GM19023 (cell line): ENCODE measurements at regions not wholly inside any gene's neighbourhood (a gene's known extent, or its start where the extent isn't known, plus 50 kb on each side); places are given as distances from the start of the nearest gene placed in this dataset.

Experiments used
- ATAC-seq: cut with Tn5 transposase; IDR thresholded peaks from one replicate; pipeline ENCODE4 v1.9.1; 2021; ENCODE audit warnings: mild to moderate bottlenecking, moderate library complexity; ENCODE audit not compliant: unreplicated experiment

DNA sequence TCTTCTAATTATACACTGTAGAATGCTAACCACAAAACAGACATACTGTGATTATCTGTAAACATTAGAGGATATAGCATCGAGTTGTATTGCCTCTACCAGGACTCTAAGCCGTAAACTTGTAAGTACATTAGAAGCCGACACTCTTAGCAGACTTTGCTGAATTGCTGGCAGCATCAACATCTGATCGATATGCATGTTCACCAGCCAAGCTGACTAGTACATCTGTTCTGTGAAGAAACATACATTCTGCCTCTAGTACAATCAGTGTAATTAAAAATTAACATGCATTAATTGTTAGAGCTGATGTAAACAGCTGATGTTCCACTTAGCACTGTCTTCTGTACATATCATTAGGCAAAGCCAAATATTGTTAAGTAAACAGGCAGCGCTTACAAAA, 502.2 kb downstream of the NR4A2 start:
- ATAC-seq = no peak

GRCh38 chr2:155825876-155826275, 506.6 kb downstream of the NR4A2 start:
- ATAC-seq = no peak

GRCh38 chr2:155815851-155816250, 516.7 kb downstream of the NR4A2 start:
- peak; percentile 84 for ATAC-seq

GRCh38 chr2:155815275-155815674, 517.2 kb downstream of the NR4A2 start:
- ATAC-seq = no peak

- ATAC-seq = no peak
These were observed 522.1 kb downstream of the NR4A2 start for GRCh38 chr2:155810411-155810810.

- no peak for ATAC-seq
These were observed 529.6 kb downstream of the NR4A2 start for GRCh38 chr2:155802888-155803287.

DNA sequence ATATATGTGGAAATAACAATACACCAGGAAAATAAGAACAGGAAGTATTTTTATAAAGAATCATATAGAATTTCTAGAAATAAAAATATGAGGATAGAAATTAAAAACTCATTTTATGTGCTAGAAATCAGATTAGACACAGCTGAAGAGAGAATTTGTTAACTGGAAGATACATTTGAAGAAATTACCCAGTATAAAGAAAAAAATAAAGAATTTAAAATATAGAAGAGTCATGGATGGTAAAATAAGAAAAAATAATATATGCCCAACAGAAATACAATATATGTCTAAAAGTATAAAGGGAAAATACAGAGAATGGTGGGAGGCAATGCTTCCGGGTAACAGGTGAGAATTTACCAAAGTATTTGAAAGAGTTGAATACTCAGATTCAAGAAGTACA, 539.9 kb downstream of the NR4A2 start:
- no peak for ATAC-seq

- ATAC-seq = no peak
These were observed 562.0 kb downstream of the NR4A2 start for GRCh38 chr2:155770516-155770915.

- no peak for ATAC-seq
These were observed 566.0 kb downstream of the NR4A2 start for GRCh38 chr2:155766342-155767115.

DNA sequence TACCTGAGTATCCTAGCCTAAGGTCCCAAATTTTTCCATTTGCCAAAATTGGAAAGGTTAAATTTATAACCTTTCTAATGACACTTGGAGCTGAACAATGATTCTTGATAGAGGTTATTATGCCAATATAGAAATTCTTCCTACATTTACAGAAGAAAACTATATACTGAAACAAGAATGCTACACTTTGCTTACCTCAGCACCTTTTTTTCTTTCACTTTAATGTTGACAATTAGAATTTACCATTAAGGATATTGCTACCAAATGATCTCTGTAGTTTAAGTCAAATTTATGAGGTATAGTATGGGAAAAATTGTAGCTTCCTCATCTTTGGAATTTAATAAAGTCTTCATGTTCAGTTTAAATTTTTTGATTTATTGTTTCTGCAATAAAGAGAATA, 577.0 kb downstream of the NR4A2 start:
- no peak for ATAC-seq

DNA sequence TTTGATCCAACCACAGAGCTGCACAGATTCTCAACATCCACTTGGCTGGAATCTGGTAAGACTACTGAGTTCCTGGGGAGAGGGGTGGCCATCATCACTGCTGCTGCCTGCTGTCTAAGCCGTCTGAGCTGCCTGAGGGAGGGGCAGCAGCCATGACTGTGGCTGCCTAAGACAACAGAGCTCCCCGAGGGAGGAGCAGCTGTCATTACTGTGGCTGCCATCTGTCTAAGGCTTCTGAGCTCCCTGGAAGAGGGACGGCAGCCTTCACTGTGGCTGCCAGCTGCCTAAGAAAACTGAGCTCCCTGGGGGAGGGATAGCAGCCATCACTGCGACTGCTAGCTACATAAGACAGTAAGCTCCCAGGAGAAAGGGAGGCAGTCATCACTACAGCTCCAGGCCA, 584.4 kb downstream of the NR4A2 start:
- ATAC-seq = no peak

- no peak for ATAC-seq
These were observed 585.0 kb downstream of the NR4A2 start for GRCh38 chr2:155747531-155747930.

- no peak for ATAC-seq
These were observed 599.2 kb downstream of the NR4A2 start for GRCh38 chr2:155733091-155733853.

DNA sequence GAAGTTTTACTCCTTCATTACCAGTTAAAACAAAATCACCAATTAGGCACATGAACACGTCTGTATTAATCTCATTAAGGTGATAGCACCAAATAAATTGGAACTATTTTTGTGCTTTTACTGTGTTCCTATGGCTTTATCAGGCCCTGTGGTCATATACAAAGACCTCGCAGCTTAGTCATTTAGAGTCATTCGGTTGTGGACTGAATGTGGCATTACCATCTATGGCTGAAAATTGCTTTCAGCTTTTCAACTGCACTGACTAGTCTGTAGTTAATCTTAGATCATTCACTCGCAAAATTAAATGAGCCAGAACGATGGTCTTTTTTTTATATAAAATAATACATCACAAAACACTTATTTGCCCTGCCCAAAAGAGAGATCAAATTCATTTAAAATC, 601.7 kb downstream of the NR4A2 start:
- ATAC-seq = no peak

- no peak for ATAC-seq
These were observed 605.2 kb downstream of the NR4A2 start for GRCh38 chr2:155727187-155727895.

GRCh38 chr2:155722290-155722689, 610.2 kb downstream of the NR4A2 start:
- ATAC-seq = no peak

GRCh38 chr2:155715705-155716104, 616.8 kb downstream of the NR4A2 start:
- no peak for ATAC-seq

- ATAC-seq = no peak
These were observed 617.5 kb downstream of the NR4A2 start for GRCh38 chr2:155714983-155715382.

DNA sequence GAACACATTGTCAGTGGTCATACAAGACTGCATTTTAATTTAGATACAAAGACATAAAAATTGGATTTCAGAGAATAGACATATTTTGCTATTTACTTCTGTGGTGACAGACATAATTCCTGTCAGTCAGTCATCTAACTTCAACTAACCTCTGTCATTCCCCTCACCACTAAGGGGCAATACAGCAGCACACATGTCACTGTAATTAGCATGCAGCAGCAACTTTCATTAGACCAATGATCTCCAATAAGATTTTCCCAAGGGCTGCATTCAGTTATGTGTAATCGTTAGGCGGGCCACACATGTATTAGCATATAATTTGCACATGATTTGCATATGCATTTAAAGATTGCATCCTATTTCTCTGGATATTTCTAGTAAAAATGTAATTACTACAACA, 624.5 kb downstream of the NR4A2 start:
- ATAC-seq = no peak

GRCh38 chr2:155703917-155704316, 628.6 kb downstream of the NR4A2 start:
- no peak for ATAC-seq

- no peak for ATAC-seq
These were observed 629.5 kb downstream of the NR4A2 start for GRCh38 chr2:155703048-155703447.

- ATAC-seq = no peak
These were observed 630.8 kb downstream of the NR4A2 start for GRCh38 chr2:155701721-155702120.
